Right lung (tissue), 2 donors: ENCODE measurements at regions not wholly inside any gene's neighbourhood (a gene's known extent, or its start where the extent isn't known, plus 50 kb on each side); places are given as distances from the start of the nearest gene placed in this dataset.

Source experiments
- DNase-seq, 2 donors: peaks; one replicate each; pipeline ENCODE4 v3.0.0-alpha.2; 2013

- DNase-seq = no peak
Measured at GRCh38 chr2:4369826-4370419, 666.5 kb downstream of the DCDC2C start.

GRCh38 chr2:4370422-4371090, 667.2 kb downstream of the DCDC2C start:
- no peak for DNase-seq

GRCh38 chr2:4381049-4381448, 677.7 kb downstream of the DCDC2C start:
- no peak for DNase-seq

GRCh38 chr2:4381773-4382172, 678.4 kb downstream of the DCDC2C start:
- DNase-seq = no peak

GRCh38 chr2:4391013-4391412, 687.6 kb downstream of the DCDC2C start:
- no peak for DNase-seq

- DNase-seq = no peak
Measured at GRCh38 chr2:4404363-4404762, 701.0 kb downstream of the DCDC2C start.

GRCh38 chr2:4408321-4408720, 704.9 kb downstream of the DCDC2C start:
- DNase-seq = no peak

- DNase-seq = no peak
Measured at GRCh38 chr2:4412637-4413187, 709.3 kb downstream of the DCDC2C start.

- no peak for DNase-seq
Measured at GRCh38 chr2:4415171-4415570, 711.8 kb downstream of the DCDC2C start.

- no peak for DNase-seq
Measured at GRCh38 chr2:4415810-4416413, 712.5 kb downstream of the DCDC2C start.

- no peak for DNase-seq
Measured at GRCh38 chr2:4416431-4416830, 713.1 kb downstream of the DCDC2C start.

- no peak for DNase-seq
Measured at GRCh38 chr2:4417771-4418170, 714.4 kb downstream of the DCDC2C start.

- no peak for DNase-seq
Measured at GRCh38 chr2:4420032-4420431, 716.7 kb downstream of the DCDC2C start.

GRCh38 chr2:4424153-4424552, 720.8 kb downstream of the DCDC2C start:
- no peak for DNase-seq

- DNase-seq = no peak
Measured at GRCh38 chr2:4427083-4427482, 723.7 kb downstream of the DCDC2C start.

GRCh38 chr2:4445821-4446220, 742.4 kb downstream of the DCDC2C start:
- DNase-seq = no peak

GRCh38 chr2:4454907-4455306, 751.5 kb downstream of the DCDC2C start:
- DNase-seq = no peak

- DNase-seq = peak; percentile 35 to 43
Measured at GRCh38 chr2:4455486-4456155, 752.2 kb downstream of the DCDC2C start.

- no peak for DNase-seq
Measured at GRCh38 chr2:4464634-4465266, 761.4 kb downstream of the DCDC2C start.

GRCh38 chr2:4465671-4466070, 762.3 kb downstream of the DCDC2C start:
- DNase-seq = peak in 1 of 2 donors; percentile 20

- no peak for DNase-seq
Measured at GRCh38 chr2:4475618-4476017, 772.2 kb downstream of the DCDC2C start.

- no peak for DNase-seq
Measured at GRCh38 chr2:4483050-4483449, 779.7 kb downstream of the DCDC2C start.
